ENCODE measurements at regions not wholly inside any gene's neighbourhood (a gene's known extent, or its start where the extent isn't known, plus 50 kb on each side); places are given as distances from the start of the nearest gene placed in this dataset.

DNA sequence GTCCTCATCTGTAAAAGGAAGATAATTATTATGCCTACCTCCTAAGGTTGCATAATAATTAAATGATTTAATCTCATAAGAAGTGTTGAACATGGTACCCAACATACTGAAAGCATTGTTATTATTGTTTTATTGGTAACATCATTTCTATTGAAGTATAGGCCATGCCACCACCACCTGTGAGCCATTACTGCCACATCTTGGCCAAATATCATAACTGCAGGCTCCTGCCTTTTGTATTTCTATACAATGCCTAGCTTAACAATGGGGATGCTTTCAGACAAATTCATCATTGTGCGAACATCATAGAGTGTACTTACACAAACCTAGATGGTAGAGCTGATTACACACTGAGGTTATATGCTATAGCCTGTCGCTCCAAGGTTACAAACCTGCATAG is 61.1 kb upstream of the NPSR1 start:
- no peak overlapping the region for H3K4me3 Mint-ChIP-seq
- TF ChIP-seq CTCF (conservative IDR thresholded peaks at IDR 0.05; ENCODE audit: low read depth in 2 of 2) = peak; percentile 79 to 84
- TF ChIP-seq, protein P1, sequence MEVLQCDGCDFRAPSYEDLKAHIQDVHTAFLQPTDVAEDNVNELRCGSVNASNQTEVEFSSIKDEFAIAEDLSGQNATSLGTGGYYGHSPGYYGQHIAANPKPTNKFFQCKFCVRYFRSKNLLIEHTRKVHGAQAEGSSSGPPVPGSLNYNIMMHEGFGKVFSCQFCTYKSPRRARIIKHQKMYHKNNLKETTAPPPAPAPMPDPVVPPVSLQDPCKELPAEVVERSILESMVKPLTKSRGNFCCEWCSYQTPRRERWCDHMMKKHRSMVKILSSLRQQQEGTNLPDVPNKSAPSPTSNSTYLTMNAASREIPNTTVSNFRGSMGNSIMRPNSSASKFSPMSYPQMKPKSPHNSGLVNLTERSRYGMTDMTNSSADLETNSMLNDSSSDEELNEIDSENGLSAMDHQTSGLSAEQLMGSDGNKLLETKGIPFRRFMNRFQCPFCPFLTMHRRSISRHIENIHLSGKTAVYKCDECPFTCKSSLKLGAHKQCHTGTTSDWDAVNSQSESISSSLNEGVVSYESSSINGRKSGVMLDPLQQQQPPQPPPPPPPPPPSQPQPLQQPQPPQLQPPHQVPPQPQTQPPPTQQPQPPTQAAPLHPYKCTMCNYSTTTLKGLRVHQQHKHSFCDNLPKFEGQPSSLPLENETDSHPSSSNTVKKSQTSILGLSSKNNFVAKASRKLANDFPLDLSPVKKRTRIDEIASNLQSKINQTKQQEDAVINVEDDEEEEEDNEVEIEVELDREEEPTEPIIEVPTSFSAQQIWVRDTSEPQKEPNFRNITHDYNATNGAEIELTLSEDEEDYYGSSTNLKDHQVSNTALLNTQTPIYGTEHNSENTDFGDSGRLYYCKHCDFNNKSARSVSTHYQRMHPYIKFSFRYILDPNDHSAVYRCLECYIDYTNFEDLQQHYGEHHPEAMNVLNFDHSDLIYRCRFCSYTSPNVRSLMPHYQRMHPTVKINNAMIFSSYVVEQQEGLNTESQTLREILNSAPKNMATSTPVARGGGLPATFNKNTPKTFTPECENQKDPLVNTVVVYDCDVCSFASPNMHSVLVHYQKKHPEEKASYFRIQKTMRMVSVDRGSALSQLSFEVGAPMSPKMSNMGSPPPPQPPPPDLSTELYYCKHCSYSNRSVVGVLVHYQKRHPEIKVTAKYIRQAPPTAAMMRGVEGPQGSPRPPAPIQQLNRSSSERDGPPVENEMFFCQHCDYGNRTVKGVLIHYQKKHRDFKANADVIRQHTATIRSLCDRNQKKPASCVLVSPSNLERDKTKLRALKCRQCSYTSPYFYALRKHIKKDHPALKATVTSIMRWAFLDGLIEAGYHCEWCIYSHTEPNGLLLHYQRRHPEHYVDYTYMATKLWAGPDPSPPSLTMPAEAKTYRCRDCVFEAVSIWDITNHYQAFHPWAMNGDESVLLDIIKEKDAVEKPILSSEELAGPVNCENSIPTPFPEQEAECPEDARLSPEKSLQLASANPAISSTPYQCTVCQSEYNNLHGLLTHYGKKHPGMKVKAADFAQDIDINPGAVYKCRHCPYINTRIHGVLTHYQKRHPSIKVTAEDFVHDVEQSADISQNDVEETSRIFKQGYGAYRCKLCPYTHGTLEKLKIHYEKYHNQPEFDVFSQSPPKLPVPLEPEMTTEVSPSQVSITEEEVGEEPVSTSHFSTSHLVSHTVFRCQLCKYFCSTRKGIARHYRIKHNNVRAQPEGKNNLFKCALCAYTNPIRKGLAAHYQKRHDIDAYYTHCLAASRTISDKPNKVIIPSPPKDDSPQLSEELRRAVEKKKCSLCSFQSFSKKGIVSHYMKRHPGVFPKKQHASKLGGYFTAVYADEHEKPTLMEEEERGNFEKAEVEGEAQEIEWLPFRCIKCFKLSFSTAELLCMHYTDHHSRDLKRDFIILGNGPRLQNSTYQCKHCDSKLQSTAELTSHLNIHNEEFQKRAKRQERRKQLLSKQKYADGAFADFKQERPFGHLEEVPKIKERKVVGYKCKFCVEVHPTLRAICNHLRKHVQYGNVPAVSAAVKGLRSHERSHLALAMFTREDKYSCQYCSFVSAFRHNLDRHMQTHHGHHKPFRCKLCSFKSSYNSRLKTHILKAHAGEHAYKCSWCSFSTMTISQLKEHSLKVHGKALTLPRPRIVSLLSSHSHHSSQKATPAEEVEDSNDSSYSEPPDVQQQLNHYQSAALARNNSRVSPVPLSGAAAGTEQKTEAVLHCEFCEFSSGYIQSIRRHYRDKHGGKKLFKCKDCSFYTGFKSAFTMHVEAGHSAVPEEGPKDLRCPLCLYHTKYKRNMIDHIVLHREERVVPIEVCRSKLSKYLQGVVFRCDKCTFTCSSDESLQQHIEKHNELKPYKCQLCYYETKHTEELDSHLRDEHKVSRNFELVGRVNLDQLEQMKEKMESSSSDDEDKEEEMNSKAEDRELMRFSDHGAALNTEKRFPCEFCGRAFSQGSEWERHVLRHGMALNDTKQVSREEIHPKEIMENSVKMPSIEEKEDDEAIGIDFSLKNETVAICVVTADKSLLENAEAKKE (CRISPR knock-in tag; IDR thresholded peaks at IDR 0.05) = no peak
- 0 out of 2 replicates have a peak, but pooled peaks cover 5% of the 10 kb centered on the region for H3K4me1 ChIP-seq (ENCODE audit: insufficient read depth)

More for the DNA sequence above, 61.1 kb upstream of the NPSR1 start:
- no peak overlapping the region for H3K27ac ChIP-seq (ENCODE audit: low read depth)
- no peaks in the 10 kb centered on the region for H3K9me2 ChIP-seq (ENCODE audit: insufficient read depth)
- no peaks in the 10 kb centered on the region for H4K20me1 ChIP-seq (replicated peaks; ENCODE audit: insufficient read depth)
- H3K4me2 ChIP-seq = no peak overlapping the region
- peaks cover 2% of the 10 kb centered on the region for H3K27me3 Mint-ChIP-seq (ENCODE audit: insufficient read depth, low read depth, poor library complexity)
- no peaks in the 10 kb centered on the region for H3K27me3 ChIP-seq (ENCODE audit: insufficient read depth)
- H3F3A ChIP-seq (replicated peaks; ENCODE audit: low read depth) = no peaks in the 10 kb centered on the region
- H3K4me3 ChIP-seq = no peak overlapping the region
- H3K27ac Mint-ChIP-seq = no peak overlapping the region
- peaks cover 9% of the 10 kb centered on the region for H3K9me3 Mint-ChIP-seq
- no peaks in the 10 kb centered on the region; the same call in 2 of the 3 replicates for H3K36me3 Mint-ChIP-seq (ENCODE audit: low read depth)
- peaks cover 15% of the 10 kb centered on the region; the same call in 2 of the 3 replicates for H3K4me1 Mint-ChIP-seq
- peak; percentile 52 for DNase-seq (ENCODE audit: low spot score)
- H2AFZ ChIP-seq = no peak overlapping the region
- ATAC-seq = peak; percentile 58; the same call in 2 of the 3 replicates
- H3K36me3 ChIP-seq (ENCODE audit: insufficient read depth) = no peaks in the 10 kb centered on the region
- no peaks in the 10 kb centered on the region for H3K79me2 ChIP-seq (replicated peaks; ENCODE audit: insufficient read depth)

Measured in GM23338 (cell line).